HCT116 (cell line): ENCODE measurements at regions not wholly inside any gene's neighbourhood (a gene's known extent, or its start where the extent isn't known, plus 50 kb on each side); places are given as distances from the start of the nearest gene placed in this dataset.
A peak's percentile ranks its signal among the peaks of the same experiment; 100 is the strongest.

Experiments
- ATAC-seq: fragments of 200-7000 bp; cut with Tn5 transposase; 2 replicates; pipeline ENCODE4 v1.9.1; 2020; ENCODE audit warnings: mild to moderate bottlenecking, moderate library complexity
- BruUV-seq: library from RNA; stranded (reverse); fragments of 400-500 nt; replicated peaks from 2 replicates; lab custom pipeline; 2021; lab: Mats Ljungman, UMichigan
- CTCF ChIA-PET: fragments of 300-600 bp; sonication (Branson Sonifier 250); formaldehyde crosslinking; loops from one replicate; lab custom pipeline; 2021; ENCODE audit warnings: antibody characterized with exemption; lab: Charles Lee
- POLR2A ChIA-PET: fragments of 300-600, 350-600 bp; sonication (Branson Sonifier 250); formaldehyde crosslinking; loops from one replicate; lab custom pipeline; 2021; ENCODE audit warnings: antibody characterized with exemption; lab: Charles Lee
- RAD21 ChIA-PET, 2 experiments: fragments of 300-600 bp; sonication (Branson Sonifier 250); formaldehyde crosslinking; loops; one replicate each; lab custom pipeline; 2023; ENCODE audit warnings: low total read pairs in 2 of 2; ENCODE audit not compliant: uncharacterized antibody in 2 of 2, unreplicated experiment in 2 of 2, low non-redundant PET in 1 of 2; lab: Charles Lee
- DNase-seq: peaks from one replicate; pipeline ENCODE4 v3.0.0-alpha.2; 2010; ENCODE audit warnings: low read depth, low spot score
- H2AFZ ChIP-seq: fragments of 200-600 bp; shearing (Covaris generic), sonication (generic); 2 replicates; pipeline ENCODE4 v1.6.1; 2017; ENCODE audit warnings: low read depth, mixed run types, mixed read lengths, antibody characterized with exemption, low read length; ENCODE audit not compliant: poor library complexity, severe bottlenecking
- H3K27ac ChIP-seq: 2 replicates; pipeline ENCODE4 v1.5.1; 2012; ENCODE audit warnings: low read depth, low read length
- H3K27me3 ChIP-seq: fragments of 200-600 bp; sonication (generic); 2 replicates; pipeline ENCODE4 v1.6.1; 2016; ENCODE audit warnings: mixed run types, low read length, mixed read lengths; ENCODE audit not compliant: insufficient read depth
- H3K36me3 ChIP-seq, 2 experiments: fragments of 200-500 bp in 1 of 2; fragments of 200-600 bp in 1 of 2; sonication (Bioruptor generic) in 1 of 2; sonication (generic) in 1 of 2; 2 replicates each; pipeline versions ENCODE4 v1.5.1 to v1.6.1; 2014 to 2016; ENCODE audit warnings: low read length in 2 of 2, inconsistent platforms in 1 of 2, mixed read lengths in 1 of 2, mixed run types in 1 of 2; ENCODE audit not compliant: insufficient read depth in 2 of 2, control insufficient read depth in 1 of 2
- H3K4me1 ChIP-seq, 2 experiments: fragments of 200-600 bp in 1 of 2; sonication (generic) in 1 of 2; 2 replicates each; pipeline versions ENCODE4 v1.5.1 to v1.6.1; 2012 to 2017; ENCODE audit warnings: low read length in 2 of 2, inconsistent platforms in 1 of 2, mild to moderate bottlenecking in 1 of 2, mixed read lengths in 1 of 2, mixed run types in 1 of 2, moderate library complexity in 1 of 2; ENCODE audit not compliant: insufficient read depth in 2 of 2, control insufficient read depth in 1 of 2
- H3K4me2 ChIP-seq: fragments of 200-600 bp; sonication (generic); 2 replicates; pipeline ENCODE4 v1.6.1; 2017; ENCODE audit warnings: mixed run types, low read length, mixed read lengths
- H3K4me3 ChIP-seq, 2 experiments: fragments of 200-600 bp in 1 of 2; sonication (generic) in 1 of 2; replicated peaks in 1 of 2; 2 replicates each; pipeline ENCODE4 v1.5.1; 2011 to 2016; ENCODE audit warnings: low read length in 2 of 2, control low read depth in 1 of 2, low read depth in 1 of 2, mild to moderate bottlenecking in 1 of 2, mixed read lengths in 1 of 2, mixed run types in 1 of 2
- H3K79me2 ChIP-seq: fragments of 200-600 bp; sonication (generic); 2 replicates; pipeline ENCODE4 v1.6.1; 2017; ENCODE audit warnings: mild to moderate bottlenecking, mixed run types, low read length, moderate library complexity, mixed read lengths; ENCODE audit not compliant: insufficient read depth
- H3K9ac ChIP-seq: fragments of 200-600 bp; sonication (generic); 2 replicates; pipeline ENCODE4 v1.6.1; 2016; ENCODE audit warnings: low read length, mixed read lengths
- H3K9me2 ChIP-seq: fragments of 200-600 bp; sonication (generic), shearing (Covaris generic); 2 replicates; pipeline ENCODE4 v1.6.1; 2017; ENCODE audit warnings: mixed run types, mild to moderate bottlenecking, moderate library complexity; ENCODE audit not compliant: insufficient read depth
- H3K9me3 ChIP-seq, 2 experiments: fragments of 200-500 bp in 1 of 2; fragments of 200-600 bp in 1 of 2; sonication (Bioruptor generic) in 1 of 2; sonication (generic) in 1 of 2; 2 replicates each; pipeline ENCODE4 v1.6.1; 2014 to 2017; ENCODE audit warnings: low read length in 2 of 2, mixed read lengths in 2 of 2, inconsistent platforms in 1 of 2, low read depth in 1 of 2, mild to moderate bottlenecking in 1 of 2, mixed run types in 1 of 2, moderate library complexity in 1 of 2; ENCODE audit not compliant: control insufficient read depth in 1 of 2, insufficient read depth in 1 of 2
- H4K20me1 ChIP-seq: fragments of 200-600 bp; sonication (generic), shearing (Covaris generic); 2 replicates; pipeline ENCODE4 v1.6.1; 2017; ENCODE audit warnings: mixed run types, mild to moderate bottlenecking, moderate library complexity; ENCODE audit not compliant: insufficient read depth
- ELF1 ChIP-seq: IDR thresholded peaks from 2 replicates; pipeline ENCODE4 v1.6.1; 2012; ENCODE audit warnings: low read depth, borderline replicate concordance
- FOSL1 ChIP-seq: IDR thresholded peaks from 2 replicates; pipeline ENCODE4 v1.6.1; 2012; ENCODE audit warnings: low read depth
- JUND ChIP-seq: IDR thresholded peaks from 2 replicates; pipeline ENCODE4 v1.6.1; 2012
- POLR2A ChIP-seq: IDR thresholded peaks from 2 replicates; pipeline ENCODE4 v1.7.0; 2011; ENCODE audit warnings: borderline replicate concordance; ENCODE audit not compliant: insufficient read depth, insufficient read length; ENCODE audit errors: extremely low read depth
- RAD21 ChIP-seq: IDR thresholded peaks from 2 replicates; pipeline ENCODE4 v1.6.1; 2012; ENCODE audit warnings: low read depth, mild to moderate bottlenecking
- SP1 ChIP-seq: IDR thresholded peaks from 2 replicates; pipeline ENCODE4 v1.6.1; 2012; ENCODE audit warnings: low read depth
- SRF ChIP-seq: IDR thresholded peaks from 2 replicates; pipeline ENCODE4 v1.6.1; 2012; ENCODE audit warnings: low read depth
- YY1 ChIP-seq: IDR thresholded peaks from 2 replicates; pipeline ENCODE4 v1.6.1; 2011; ENCODE audit warnings: low read length, low read depth, moderate library complexity, mild to moderate bottlenecking; ENCODE audit not compliant: insufficient replicate concordance; ENCODE audit errors: extremely low read depth
- ZFX ChIP-seq: fragments of 450-650 bp; IDR thresholded peaks from 2 replicates; pipeline ENCODE4 v1.6.1; 2017
- intact Hi-C: fragments of 100-400 bp; cut with micrococcal nuclease; formaldehyde crosslinking; loops from 2 replicates; pipeline ENCODE4 v1.10.0; 2022
- TF ChIP-seq, protein P1 (sequence below): IDR thresholded peaks from 2 replicates; pipeline ENCODE4 v1.6.1; 2012
- TF ChIP-seq, protein P2 (sequence below), 3 experiments: fragments of 200-600 bp in 1 of 3; sonication (generic) in 1 of 3; IDR thresholded peaks in 2 of 3; conservative IDR thresholded peaks in 1 of 3; 2 replicates each; pipeline ENCODE4 v1.5.1; 2012 to 2017; ENCODE audit warnings: low read depth in 2 of 3, low read length in 2 of 3, antibody characterized with exemption in 1 of 3, borderline replicate concordance in 1 of 3, control low read depth in 1 of 3, mild to moderate bottlenecking in 1 of 3, mixed read lengths in 1 of 3, mixed run types in 1 of 3, moderate library complexity in 1 of 3; ENCODE audit not compliant: insufficient read depth in 1 of 3

DNA sequence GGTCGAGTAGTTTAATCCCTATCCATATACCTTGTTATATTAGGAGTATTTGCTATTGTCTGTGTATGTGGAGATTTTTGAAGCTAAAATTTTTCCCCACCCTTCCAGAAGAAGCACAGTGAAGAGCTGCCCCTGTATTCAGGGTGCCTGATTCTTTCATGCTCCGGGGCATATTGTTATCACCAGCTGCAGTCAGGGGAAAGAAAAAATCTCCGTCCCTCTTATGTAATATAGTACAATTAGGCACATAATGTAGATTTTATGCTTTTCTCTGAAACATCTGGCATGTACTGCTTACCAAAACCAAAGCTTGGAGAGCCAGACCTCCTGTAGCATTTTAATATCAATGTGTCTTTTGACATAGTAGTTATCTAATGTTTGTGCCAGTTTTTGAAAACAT is 214.9 kb upstream of the EDNRB start:
- Histone ChIP-seq H4K20me1 (no peaks in the 10 kb centered on the region), H3K4me2 (no peak overlapping the region), H3K9me2 (no peaks in the 10 kb centered on the region), H3K4me1 (no peaks in the 10 kb centered on the region), H2AFZ (no peak overlapping the region), H3K36me3 (no peaks in the 10 kb centered on the region), H3K27ac (no peak overlapping the region), H3K27me3 (no peaks in the 10 kb centered on the region; the same call in 1 of the 2 replicates), H3K9ac (no peak overlapping the region), H3K4me3 (no peak overlapping the region)
- ChIA-PET POLR2A (no interaction called here), CTCF (interaction anchor here (1.5 kb wide), 1 partner anchor 12 kb away, joined by 3 read pairs; no protein-coding TSS in a partner anchor)
- no TSS peak for BruUV-seq
- no peak for ATAC-seq
- intact Hi-C loops, result loop anchor here (10.0 kb wide), 1 partner anchor 571 kb away; no protein-coding TSS in a partner anchor
- no peak for DNase-seq
- TF ChIP-seq SRF, result no peak
- no peak for TF ChIP-seq FOSL1
- no peak for TF ChIP-seq POLR2A
- no peak for TF ChIP-seq RAD21
- TF ChIP-seq YY1, result no peak
- TF ChIP-seq, protein P1, sequence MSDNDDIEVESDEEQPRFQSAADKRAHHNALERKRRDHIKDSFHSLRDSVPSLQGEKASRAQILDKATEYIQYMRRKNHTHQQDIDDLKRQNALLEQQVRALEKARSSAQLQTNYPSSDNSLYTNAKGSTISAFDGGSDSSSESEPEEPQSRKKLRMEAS, result no peak
- TF ChIP-seq ELF1, result no peak
- no peak for TF ChIP-seq ZFX
- no peak for TF ChIP-seq JUND
- TF ChIP-seq, all 23 proteins: peak for 0
- RAD21 ChIA-PET, result no interaction called here
- Histone ChIP-seq H3K9me3 (no peaks in the 10 kb centered on the region), H3K79me2 (no peaks in the 10 kb centered on the region)

DNA sequence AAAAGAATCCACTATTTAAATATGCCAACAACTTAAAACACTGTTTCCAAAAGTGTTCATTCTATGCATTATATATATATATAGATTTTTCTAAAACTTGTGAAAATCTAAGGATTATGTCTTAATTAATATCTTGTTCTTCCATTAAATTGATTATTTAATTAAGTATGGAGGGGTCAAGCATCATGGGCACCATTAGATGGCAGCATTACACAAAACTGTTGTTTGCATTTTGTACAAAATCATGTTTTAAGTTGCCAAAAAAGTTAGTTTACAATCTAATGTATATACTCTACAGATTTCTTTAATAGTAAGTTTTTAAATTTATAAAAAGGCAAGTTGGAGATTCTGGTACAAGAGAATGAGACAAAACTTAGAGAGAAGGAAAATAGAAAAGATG is 213.2 kb upstream of the EDNRB start:
- H4K20me1 ChIP-seq, result no peaks in the 10 kb centered on the region
- no peaks in the 10 kb centered on the region for H3K9me3 ChIP-seq
- no peaks in the 10 kb centered on the region for H3K4me1 ChIP-seq
- ATAC-seq (no peak), DNase-seq (no peak)
- H3K9ac ChIP-seq, result no peak overlapping the region
- ChIA-PET RAD21 (no interaction called here), POLR2A (no interaction called here), CTCF (interaction anchor here (0.7 to 1.0 kb wide), 2 partner anchors 11 to 1260 kb away, joined by 3 to 4 read pairs; no protein-coding TSS in a partner anchor)
- no TSS peak for BruUV-seq
- H3K79me2 ChIP-seq, result no peaks in the 10 kb centered on the region
- no peaks in the 10 kb centered on the region; the same call in 1 of the 2 replicates for H3K27me3 ChIP-seq
- no peak overlapping the region for H3K27ac ChIP-seq
- H3K4me2 ChIP-seq, result no peak overlapping the region
- H3K36me3 ChIP-seq, result no peaks in the 10 kb centered on the region
- intact Hi-C loops, result loop anchor here (10.0 kb wide), 1 partner anchor 573 kb away; no protein-coding TSS in a partner anchor
- no peaks in the 10 kb centered on the region for H3K9me2 ChIP-seq
- no peak overlapping the region for H2AFZ ChIP-seq
- TF ChIP-seq SP1, result no peak
- TF ChIP-seq, protein P2, sequence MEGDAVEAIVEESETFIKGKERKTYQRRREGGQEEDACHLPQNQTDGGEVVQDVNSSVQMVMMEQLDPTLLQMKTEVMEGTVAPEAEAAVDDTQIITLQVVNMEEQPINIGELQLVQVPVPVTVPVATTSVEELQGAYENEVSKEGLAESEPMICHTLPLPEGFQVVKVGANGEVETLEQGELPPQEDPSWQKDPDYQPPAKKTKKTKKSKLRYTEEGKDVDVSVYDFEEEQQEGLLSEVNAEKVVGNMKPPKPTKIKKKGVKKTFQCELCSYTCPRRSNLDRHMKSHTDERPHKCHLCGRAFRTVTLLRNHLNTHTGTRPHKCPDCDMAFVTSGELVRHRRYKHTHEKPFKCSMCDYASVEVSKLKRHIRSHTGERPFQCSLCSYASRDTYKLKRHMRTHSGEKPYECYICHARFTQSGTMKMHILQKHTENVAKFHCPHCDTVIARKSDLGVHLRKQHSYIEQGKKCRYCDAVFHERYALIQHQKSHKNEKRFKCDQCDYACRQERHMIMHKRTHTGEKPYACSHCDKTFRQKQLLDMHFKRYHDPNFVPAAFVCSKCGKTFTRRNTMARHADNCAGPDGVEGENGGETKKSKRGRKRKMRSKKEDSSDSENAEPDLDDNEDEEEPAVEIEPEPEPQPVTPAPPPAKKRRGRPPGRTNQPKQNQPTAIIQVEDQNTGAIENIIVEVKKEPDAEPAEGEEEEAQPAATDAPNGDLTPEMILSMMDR (IDR thresholded peaks at IDR 0.05 in 2 of 3, conservative IDR thresholded peaks at IDR 0.05 in 1 of 3; ENCODE audit: borderline replicate concordance in 1 of 3, insufficient read depth in 1 of 3, low read depth in 2 of 3, low read length in 2 of 3), result peak in 2 of 3 experiments; percentile 17 to 22; a peak in 2 of 6 replicates
- peak; percentile 24; the same call in 1 of the 2 replicates for TF ChIP-seq RAD21
- no peak overlapping the region for H3K4me3 ChIP-seq
